HEK293T (cell line): ENCODE measurements at regions not wholly inside any gene's neighbourhood (a gene's known extent, or its start where the extent isn't known, plus 50 kb on each side); places are given as distances from the start of the nearest gene placed in this dataset.

ENCODE experiments used
- BHLHE40 ChIP-seq: fragments of 450-650 bp; IDR thresholded peaks from 2 replicates; pipeline ENCODE4 v1.6.1; 2016; ENCODE audit warnings: mild to moderate bottlenecking, moderate library complexity, borderline replicate concordance
- ELF4 ChIP-seq: fragments of 450-650 bp; IDR thresholded peaks from 2 replicates; pipeline ENCODE4 v1.6.1; 2017; ENCODE audit warnings: antibody characterized with exemption
- FOXA1 ChIP-seq: fragments of 450-650 bp; IDR thresholded peaks from 2 replicates; pipeline ENCODE4 v1.6.1; 2016; ENCODE audit warnings: mild to moderate bottlenecking
- FOXM1 ChIP-seq: fragments of 450-650 bp; IDR thresholded peaks from 2 replicates; pipeline ENCODE4 v1.6.1; 2017; ENCODE audit warnings: mild to moderate bottlenecking, borderline replicate concordance
- HDGF ChIP-seq: fragments of 450-650 bp; IDR thresholded peaks from 2 replicates; pipeline ENCODE4 v1.6.1; 2017; ENCODE audit warnings: antibody characterized with exemption, borderline replicate concordance
- L3MBTL2 ChIP-seq: fragments of 450-650 bp; conservative IDR thresholded peaks from 2 replicates; pipeline ENCODE4 v1.6.1; 2016; ENCODE audit warnings: mild to moderate bottlenecking
- NFRKB ChIP-seq: fragments of 450-650 bp; IDR thresholded peaks from 2 replicates; pipeline ENCODE4 v1.6.1; 2016; ENCODE audit warnings: mild to moderate bottlenecking, moderate library complexity
- PKNOX1 ChIP-seq: fragments of 450-650 bp; IDR thresholded peaks from 2 replicates; pipeline ENCODE4 v1.6.1; 2016
- SP1 ChIP-seq: fragments of 450-650 bp; IDR thresholded peaks from 2 replicates; pipeline ENCODE4 v1.6.1; 2017
- SUZ12 ChIP-seq: fragments of 450-650 bp; IDR thresholded peaks from 2 replicates; pipeline ENCODE4 v1.6.1; 2016; ENCODE audit warnings: mild to moderate bottlenecking
- TARDBP ChIP-seq: fragments of 450-650 bp; IDR thresholded peaks from 2 replicates; pipeline ENCODE4 v1.6.1; 2016
- ZNF384 ChIP-seq: fragments of 450-650 bp; IDR thresholded peaks from 2 replicates; pipeline ENCODE4 v1.6.1; 2016

DNA sequence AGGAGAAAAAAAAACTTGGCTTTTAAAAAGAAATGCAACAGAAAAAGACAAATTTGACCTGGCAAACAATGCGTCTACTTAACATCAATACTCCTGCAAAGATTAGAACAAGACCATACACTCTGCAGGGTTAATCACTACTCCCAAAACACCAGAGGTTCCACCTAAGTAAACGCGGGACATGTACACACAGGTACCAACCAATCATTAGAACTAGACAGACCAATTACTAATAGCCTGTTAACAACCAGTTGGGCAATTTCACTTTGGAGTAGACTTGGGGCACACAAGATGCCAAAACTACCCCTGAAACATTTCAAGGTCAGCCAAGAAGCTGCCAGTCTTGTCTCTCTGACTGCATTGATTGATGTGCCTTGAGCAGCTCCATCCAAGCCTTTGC lies 125.8 kb downstream of the RRAGC start:
- TF ChIP-seq SP1 (no peak), ZNF384 (no peak), BHLHE40 (no peak), TARDBP (no peak), FOXM1 (no peak), HDGF (no peak), SUZ12 (no peak), NFRKB (no peak), L3MBTL2 (no peak), FOXA1 (no peak), ELF4 (no peak), PKNOX1 (no peak)
